Endothelial cell of umbilical vein (primary cell): ENCODE measurements at regions not wholly inside any gene's neighbourhood (a gene's known extent, or its start where the extent isn't known, plus 50 kb on each side); places are given as distances from the start of the nearest gene placed in this dataset.

ENCODE experiments used
- BruUV-seq: library from RNA; stranded (reverse); fragments of 400-500 nt; replicated peaks from 2 replicates; lab custom pipeline; 2021; lab: Mats Ljungman, UMichigan
- CTCF ChIA-PET: fragments of 300-600, 350-600 bp; sonication (Branson Sonifier 250); formaldehyde crosslinking; loops from one replicate; lab custom pipeline; 2021; ENCODE audit warnings: antibody characterized with exemption, inconsistent platforms; lab: Charles Lee
- POLR2A ChIA-PET: fragments of 300-600, 350-600 bp; sonication (Branson Sonifier 250); formaldehyde crosslinking; loops from one replicate; lab custom pipeline; 2021; ENCODE audit warnings: antibody characterized with exemption, inconsistent platforms; lab: Charles Lee
- DNase-seq: peaks from one replicate; pipeline ENCODE4 v3.0.0-alpha.2; 2011; ENCODE audit warnings: low read depth, low spot score
- FAIRE-seq: peaks from 2 replicates; lab custom pipeline; 2011; peaks lifted over from hg19 to GRCh38; lab: Jason Lieb, UNC
- H2AFZ ChIP-seq: 2 replicates; pipeline ENCODE4 v1.6.0; 2012; ENCODE audit warnings: low read depth, low read length, control low read depth, inconsistent platforms
- H3K27ac ChIP-seq: 2 replicates; pipeline ENCODE4 v1.5.1; 2011; ENCODE audit warnings: low read depth, mild to moderate bottlenecking, control low read depth, low read length, moderate library complexity; ENCODE audit not compliant: insufficient read depth
- H3K27me3 ChIP-seq, 2 experiments: 2 replicates each; pipeline versions ENCODE4 v1.6.0 to v1.6.1; 2011; ENCODE audit warnings: low read length in 2 of 2, mixed read lengths in 1 of 2; ENCODE audit not compliant: control insufficient read depth in 2 of 2, insufficient read depth in 2 of 2
- H3K36me3 ChIP-seq, 2 experiments: 2 replicates in 1 of 2; 3 replicates in 1 of 2; pipeline ENCODE4 v1.5.1; 2011; ENCODE audit warnings: low read length in 2 of 2, mild to moderate bottlenecking in 1 of 2, moderate library complexity in 1 of 2; ENCODE audit not compliant: control insufficient read depth in 2 of 2, insufficient read depth in 2 of 2; ENCODE audit errors: extremely low read depth in 1 of 2
- H3K4me1 ChIP-seq: 3 replicates; pipeline ENCODE4 v1.5.1; 2011; ENCODE audit warnings: mild to moderate bottlenecking, low read length; ENCODE audit not compliant: control insufficient read depth, insufficient read depth; ENCODE audit errors: extremely low read depth
- H3K4me2 ChIP-seq: 2 replicates; pipeline ENCODE4 v1.6.1; 2011; ENCODE audit warnings: low read length, control low read depth, mixed read lengths; ENCODE audit not compliant: insufficient read depth
- H3K4me3 ChIP-seq, 3 experiments: fragments of 200-600 bp in 1 of 3; sonication (generic), shearing (Covaris generic) in 1 of 3; replicated peaks in 1 of 3; 2 replicates each; pipeline ENCODE4 v1.5.1; 2011 to 2016; ENCODE audit warnings: control low read depth in 3 of 3, low read length in 3 of 3, mild to moderate bottlenecking in 2 of 3, inconsistent platforms in 1 of 3, low read depth in 1 of 3, moderate library complexity in 1 of 3; ENCODE audit not compliant: insufficient read depth in 1 of 3
- H3K79me2 ChIP-seq: 2 replicates; pipeline ENCODE4 v1.6.0; 2012; ENCODE audit warnings: low read length, inconsistent platforms; ENCODE audit not compliant: control insufficient read depth, insufficient read depth
- H3K9ac ChIP-seq: replicated peaks from 2 replicates; pipeline ENCODE3; 2011; ENCODE audit warnings: low read length, control low read depth; ENCODE audit not compliant: insufficient read depth; ENCODE audit errors: extremely low read depth
- H3K9me1 ChIP-seq: replicated peaks from 3 replicates; pipeline ENCODE4 v1.6.0; 2011; ENCODE audit warnings: mild to moderate bottlenecking, low read length; ENCODE audit not compliant: control insufficient read depth, insufficient read depth; ENCODE audit errors: extremely low read depth
- H3K9me3 ChIP-seq: replicated peaks from 2 replicates; pipeline ENCODE4 v1.5.1; 2012; ENCODE audit warnings: low read length, inconsistent platforms; ENCODE audit not compliant: control insufficient read depth, insufficient read depth
- H4K20me1 ChIP-seq: replicated peaks from 2 replicates; pipeline ENCODE3; 2011; ENCODE audit warnings: mild to moderate bottlenecking, low read length; ENCODE audit not compliant: control insufficient read depth, insufficient read depth; ENCODE audit errors: extremely low read depth
- EZH2 ChIP-seq: IDR thresholded peaks from 2 replicates; pipeline ENCODE4 v1.6.1; 2012; ENCODE audit warnings: borderline replicate concordance, low read depth, mild to moderate bottlenecking, moderate library complexity, low read length, inconsistent platforms; ENCODE audit not compliant: severe bottlenecking
- FOS ChIP-seq: IDR thresholded peaks from 2 replicates; pipeline ENCODE4 v1.6.1; 2011; ENCODE audit warnings: mild to moderate bottlenecking, low read length, moderate library complexity, borderline replicate concordance; ENCODE audit not compliant: insufficient read depth
- GATA2 ChIP-seq: IDR thresholded peaks from 2 replicates; pipeline ENCODE4 v1.7.0; 2011; ENCODE audit warnings: low read depth, mild to moderate bottlenecking, moderate library complexity, mixed read lengths, low read length; ENCODE audit not compliant: insufficient read length, insufficient read depth
- JUN ChIP-seq: IDR thresholded peaks from 2 replicates; pipeline ENCODE4 v1.6.1; 2011; ENCODE audit warnings: borderline replicate concordance, low read depth; ENCODE audit not compliant: insufficient read length, insufficient read depth
- MYC ChIP-seq: IDR thresholded peaks from one replicate; pipeline ENCODE4 v1.6.1; 2011; ENCODE audit warnings: mild to moderate bottlenecking, low read depth, low read length
- POLR2A ChIP-seq: IDR thresholded peaks from 2 replicates; pipeline ENCODE4 v1.6.1; 2012; ENCODE audit warnings: low read depth, mild to moderate bottlenecking, control low read depth, low read length
- POLR2AphosphoS5 ChIP-seq: IDR thresholded peaks from 2 replicates; pipeline ENCODE4 v1.6.1; 2012; ENCODE audit warnings: low read depth, mild to moderate bottlenecking, control low read depth, low read length, moderate library complexity; ENCODE audit not compliant: insufficient read depth
- dilution Hi-C: fragments of 300-500 bp; cut with MboI; formaldehyde crosslinking; loops from one replicate; pipeline ENCODE4 v1.15.0; 2019; ENCODE audit warnings: low sequenced_read_pairs; ENCODE audit not compliant: extremely low pct_ligation_motif_present
- intact Hi-C: fragments of 100-400 bp; cut with micrococcal nuclease; formaldehyde crosslinking; loops from one replicate; pipeline ENCODE4 v1.10.0; 2022
- TF ChIP-seq, protein P1 (sequence below), 2 donors: IDR thresholded peaks; 1 replicate in 1 of 2; 2 replicates in 1 of 2; pipeline ENCODE4 v1.5.1; 2011; ENCODE audit warnings: low read length in 2 of 2, mild to moderate bottlenecking in 2 of 2, moderate library complexity in 2 of 2, control low read depth in 1 of 2, inconsistent platforms in 1 of 2, low read depth in 1 of 2; ENCODE audit not compliant: insufficient read depth in 1 of 2; ENCODE audit errors: extremely low read depth in 1 of 2
- TF ChIP-seq, protein P2 (sequence below): IDR thresholded peaks from 2 replicates; pipeline ENCODE4 v1.6.1; 2011; ENCODE audit not compliant: insufficient read depth, insufficient read length

DNA sequence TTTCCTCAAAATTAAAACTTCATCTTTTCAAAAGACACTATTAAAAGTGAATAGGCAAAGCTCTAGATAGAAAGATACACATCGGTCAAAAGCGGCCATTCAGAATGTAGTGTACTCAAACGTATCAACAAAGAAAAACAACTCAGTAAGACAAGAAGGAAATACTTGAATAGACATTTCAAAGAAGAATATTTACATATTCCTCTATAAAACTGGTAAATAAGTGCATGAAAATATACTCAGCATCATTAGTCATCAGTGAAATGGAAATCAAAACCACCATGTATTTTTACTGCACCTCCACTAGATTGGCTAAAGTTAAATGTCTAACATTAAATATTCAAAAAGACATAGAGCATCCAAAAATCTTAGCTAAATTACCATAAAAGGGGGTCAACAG lies 551.1 kb upstream of the SORCS1 start:
- no TSS peak for BruUV-seq
- no peaks in the 10 kb centered on the region for H4K20me1 ChIP-seq
- H3K36me3 ChIP-seq, result no peaks in the 10 kb centered on the region
- dilution Hi-C loops (no loop called here), intact Hi-C loops (no loop called here)
- H3K27me3 ChIP-seq, result no peaks in the 10 kb centered on the region
- peaks cover 5% of the 10 kb centered on the region for H3K9me3 ChIP-seq
- no peak for DNase-seq
- H3K9ac ChIP-seq, result no peak overlapping the region
- no peak overlapping the region for H3K4me3 ChIP-seq
- TF ChIP-seq, protein P1, sequence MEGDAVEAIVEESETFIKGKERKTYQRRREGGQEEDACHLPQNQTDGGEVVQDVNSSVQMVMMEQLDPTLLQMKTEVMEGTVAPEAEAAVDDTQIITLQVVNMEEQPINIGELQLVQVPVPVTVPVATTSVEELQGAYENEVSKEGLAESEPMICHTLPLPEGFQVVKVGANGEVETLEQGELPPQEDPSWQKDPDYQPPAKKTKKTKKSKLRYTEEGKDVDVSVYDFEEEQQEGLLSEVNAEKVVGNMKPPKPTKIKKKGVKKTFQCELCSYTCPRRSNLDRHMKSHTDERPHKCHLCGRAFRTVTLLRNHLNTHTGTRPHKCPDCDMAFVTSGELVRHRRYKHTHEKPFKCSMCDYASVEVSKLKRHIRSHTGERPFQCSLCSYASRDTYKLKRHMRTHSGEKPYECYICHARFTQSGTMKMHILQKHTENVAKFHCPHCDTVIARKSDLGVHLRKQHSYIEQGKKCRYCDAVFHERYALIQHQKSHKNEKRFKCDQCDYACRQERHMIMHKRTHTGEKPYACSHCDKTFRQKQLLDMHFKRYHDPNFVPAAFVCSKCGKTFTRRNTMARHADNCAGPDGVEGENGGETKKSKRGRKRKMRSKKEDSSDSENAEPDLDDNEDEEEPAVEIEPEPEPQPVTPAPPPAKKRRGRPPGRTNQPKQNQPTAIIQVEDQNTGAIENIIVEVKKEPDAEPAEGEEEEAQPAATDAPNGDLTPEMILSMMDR (IDR thresholded peaks at IDR 0.05; ENCODE audit: extremely low read depth in 1 of 2, insufficient read depth in 1 of 2, low read depth in 1 of 2, low read length in 2 of 2), result no peak
- TF ChIP-seq EZH2 (no peak), MYC (no peak), JUN (no peak), GATA2 (no peak)
- ChIA-PET POLR2A (no interaction called here), CTCF (no interaction called here)
- no peak for FAIRE-seq
- no peak overlapping the region for H3K27ac ChIP-seq
- H2AFZ ChIP-seq, result no peak overlapping the region
- H3K4me2 ChIP-seq, result no peak overlapping the region
- H3K4me1 ChIP-seq, result no peaks in the 10 kb centered on the region
- no peaks in the 10 kb centered on the region for H3K9me1 ChIP-seq
- no peaks in the 10 kb centered on the region for H3K79me2 ChIP-seq

DNA sequence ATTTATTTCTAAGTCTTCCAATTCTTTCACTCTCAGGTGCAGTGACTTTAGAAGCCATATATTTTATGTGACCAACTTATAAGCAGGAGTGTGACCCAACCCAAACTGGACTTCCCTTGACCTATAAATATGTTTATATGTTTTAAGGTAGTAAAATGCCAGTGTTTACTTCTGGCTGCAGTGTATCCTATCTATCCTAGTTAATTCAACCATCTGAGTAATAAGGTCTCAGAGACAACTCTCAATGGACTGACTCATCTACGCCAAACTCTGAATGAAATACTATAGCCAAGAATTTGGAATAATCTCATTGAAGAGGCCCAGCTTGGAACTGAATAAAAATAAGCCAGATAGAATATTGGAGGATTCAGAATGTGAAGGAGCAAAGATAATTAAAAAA lies 544.5 kb upstream of the SORCS1 start:
- Histone ChIP-seq H3K79me2 (no peaks in the 10 kb centered on the region), H3K4me1 (no peaks in the 10 kb centered on the region), H3K9me1 (no peaks in the 10 kb centered on the region), H3K27me3 (no peaks in the 10 kb centered on the region), H3K9ac (no peak overlapping the region), H3K9me3 (peaks cover 3% of the 10 kb centered on the region), H3K36me3 (no peaks in the 10 kb centered on the region), H4K20me1 (no peaks in the 10 kb centered on the region), H3K4me2 (no peak overlapping the region), H3K4me3 (no peak overlapping the region), H2AFZ (no peak overlapping the region), H3K27ac (no peak overlapping the region)
- TF ChIP-seq POLR2AphosphoS5 (no peak), JUN (no peak), EZH2 (no peak), GATA2 (no peak), FOS (no peak), MYC (no peak), POLR2A (no peak)
- TF ChIP-seq, protein P1 (IDR thresholded peaks at IDR 0.05; ENCODE audit: extremely low read depth in 1 of 2, insufficient read depth in 1 of 2, low read depth in 1 of 2, low read length in 2 of 2), result no peak
- TF ChIP-seq, protein P2, sequence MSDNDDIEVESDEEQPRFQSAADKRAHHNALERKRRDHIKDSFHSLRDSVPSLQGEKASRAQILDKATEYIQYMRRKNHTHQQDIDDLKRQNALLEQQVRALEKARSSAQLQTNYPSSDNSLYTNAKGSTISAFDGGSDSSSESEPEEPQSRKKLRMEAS, result no peak
- ChIA-PET POLR2A (no interaction called here), CTCF (no interaction called here)
- dilution Hi-C loops (no loop called here), intact Hi-C loops (no loop called here)
- FAIRE-seq (no peak), DNase-seq (no peak)
- no TSS peak for BruUV-seq
